HG02759 (cell line): ENCODE measurements at regions not wholly inside any gene's neighbourhood (a gene's known extent, or its start where the extent isn't known, plus 50 kb on each side); places are given as distances from the start of the nearest gene placed in this dataset.
"Not testable (repeated sequence)": the region's sequence is repeated elsewhere in the genome, so short reads cannot be mapped to it uniquely, and the experiment has no call there.

ENCODE experiments used
- ATAC-seq: cut with Tn5 transposase; IDR thresholded peaks from one replicate; pipeline ENCODE4 v1.9.1; 2021; ENCODE audit warnings: mild to moderate bottlenecking, moderate library complexity; ENCODE audit not compliant: unreplicated experiment

- no peak for ATAC-seq
Measured at GRCh38 chr5:109580225-109580624, 109.5 kb upstream of the MAN2A1 start.

- no peak for ATAC-seq
Measured at GRCh38 chr5:109575506-109575905, 114.2 kb upstream of the MAN2A1 start.

GRCh38 chr5:109574985-109575384 lies 114.7 kb upstream of the MAN2A1 start:
- ATAC-seq: no peak

DNA sequence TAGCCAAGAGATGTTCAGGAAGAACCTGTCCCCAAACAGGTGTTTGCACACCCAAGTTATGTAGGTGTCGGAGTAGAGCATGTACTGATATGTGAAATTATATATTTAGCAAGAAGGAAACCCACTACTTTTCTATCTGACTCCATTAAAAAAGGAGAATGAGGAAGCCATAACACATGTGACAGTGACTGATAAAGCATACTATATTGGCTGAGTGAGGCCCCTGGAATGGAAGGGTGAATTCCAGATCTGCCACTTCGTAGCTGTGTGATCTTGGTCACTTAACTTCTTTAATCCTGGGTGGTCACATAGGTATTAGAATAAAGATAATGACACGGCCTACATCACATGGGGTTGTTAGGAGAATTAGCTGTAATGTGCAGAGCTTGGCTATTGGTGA lies 116.0 kb upstream of the MAN2A1 start:
- ATAC-seq: no peak

GRCh38 chr5:109573256-109573655 lies 116.5 kb upstream of the MAN2A1 start:
- no peak for ATAC-seq

GRCh38 chr5:109571785-109572184 lies 117.9 kb upstream of the MAN2A1 start:
- ATAC-seq: no peak

DNA sequence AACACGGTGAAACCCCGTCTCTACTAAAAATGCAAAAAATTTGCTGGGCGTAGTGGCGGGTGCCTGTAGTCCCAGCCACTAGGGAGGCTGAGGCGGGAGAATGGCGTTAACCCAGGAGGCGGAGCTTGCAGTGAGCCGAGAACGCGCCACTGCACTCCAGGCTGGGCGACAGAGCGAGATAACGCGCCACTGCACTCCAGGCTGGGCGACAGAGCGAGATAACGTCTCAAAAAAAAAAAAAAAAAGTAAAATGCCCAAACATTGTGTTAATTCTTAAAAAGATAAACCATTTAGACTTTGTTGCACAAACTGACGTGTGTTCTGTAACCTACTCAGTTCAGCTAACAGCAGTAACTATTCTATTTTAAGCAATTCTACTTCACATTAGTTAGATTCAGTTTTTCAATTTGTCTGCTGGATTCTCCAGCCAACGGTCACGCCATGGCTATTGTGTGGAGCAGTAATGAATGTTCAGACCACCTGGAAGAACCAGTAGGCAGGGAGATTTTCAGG lies 119.3 kb upstream of the MAN2A1 start:
- no peak for ATAC-seq

GRCh38 chr5:109567374-109568044 lies 122.2 kb upstream of the MAN2A1 start:
- no peak for ATAC-seq

DNA sequence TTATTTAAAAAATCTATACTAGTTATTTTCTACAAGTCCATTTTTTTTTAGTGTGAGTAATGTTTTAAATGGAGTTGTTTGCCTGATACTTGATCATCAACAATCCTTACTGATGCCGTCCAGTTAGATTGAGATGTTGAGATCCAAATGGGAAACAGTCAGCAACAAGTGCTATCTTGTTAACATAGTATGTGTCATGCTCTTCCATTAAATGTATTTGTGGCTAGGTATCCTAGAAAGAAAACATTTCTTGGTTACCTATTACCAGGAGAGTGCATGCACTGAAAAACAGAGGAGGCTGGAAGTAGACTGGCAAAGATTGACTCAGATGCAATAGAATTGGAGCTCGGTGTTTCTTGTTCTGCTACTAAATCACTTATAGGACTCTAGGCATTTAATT lies 123.4 kb upstream of the MAN2A1 start:
- ATAC-seq: no peak

DNA sequence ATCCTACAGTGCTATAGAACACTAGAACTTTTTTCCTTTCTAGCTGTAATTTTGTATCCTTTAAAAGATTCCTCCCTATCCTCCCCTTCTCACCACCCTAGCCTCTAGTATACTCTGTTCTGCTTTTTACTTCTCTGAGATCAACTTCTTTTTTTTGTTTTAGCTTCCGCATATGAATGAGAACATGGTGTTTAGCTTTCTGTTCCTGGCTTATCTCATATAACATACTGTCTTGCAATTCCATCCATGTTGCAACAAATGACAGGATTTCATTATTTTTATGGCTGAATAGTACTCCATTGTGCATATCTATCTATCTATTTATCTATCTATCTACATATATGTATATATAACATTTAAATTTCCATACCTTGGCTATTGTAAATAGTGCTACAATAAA lies 126.0 kb upstream of the MAN2A1 start:
- no peak for ATAC-seq

- ATAC-seq: no peak
Measured at GRCh38 chr5:109563189-109563588, 126.5 kb upstream of the MAN2A1 start.

GRCh38 chr5:109562441-109562840 lies 127.3 kb upstream of the MAN2A1 start:
- no peak for ATAC-seq

DNA sequence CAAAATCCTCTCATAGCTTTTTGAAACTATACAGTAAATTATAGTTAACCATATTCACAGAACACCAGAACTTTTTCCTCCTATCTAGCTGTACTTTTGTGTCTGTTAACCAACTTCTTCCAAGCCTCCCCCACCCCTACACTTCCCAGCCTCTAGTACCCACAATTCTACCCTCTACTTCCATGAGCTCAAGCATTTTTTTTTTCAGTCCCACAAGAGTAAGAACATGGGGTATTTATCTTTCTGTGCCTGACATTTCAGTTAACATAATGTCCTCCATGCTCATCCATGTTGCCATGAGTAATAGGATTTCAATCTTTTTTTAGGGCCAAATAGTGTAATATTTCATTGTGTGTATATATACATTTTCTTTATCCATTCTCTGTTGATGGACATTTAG lies 128.3 kb upstream of the MAN2A1 start:
- no peak for ATAC-seq

- no peak for ATAC-seq
Measured at GRCh38 chr5:109560554-109560953, 129.2 kb upstream of the MAN2A1 start.

GRCh38 chr5:109558952-109559351 lies 130.8 kb upstream of the MAN2A1 start:
- no peak for ATAC-seq

DNA sequence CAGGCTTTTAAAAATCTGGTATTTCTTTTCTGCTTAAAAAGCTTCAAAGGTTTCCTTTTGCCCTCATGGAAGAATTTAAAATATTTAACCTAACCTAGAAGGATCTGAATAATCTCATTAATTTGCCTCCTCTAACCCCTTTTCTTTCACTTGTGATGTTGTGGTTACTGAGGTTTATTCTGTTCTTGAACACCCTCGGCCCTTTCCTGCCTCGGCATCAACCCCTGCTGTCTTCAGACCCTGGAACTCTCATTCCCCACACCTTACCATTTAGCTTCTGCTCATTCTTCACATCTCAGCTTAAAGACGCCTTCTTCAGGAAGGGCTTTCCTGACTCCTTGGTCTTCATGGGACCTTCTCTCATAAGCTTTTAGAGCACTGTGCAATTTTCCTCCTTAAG lies 131.4 kb upstream of the MAN2A1 start:
- ATAC-seq: no peak

GRCh38 chr5:109553846-109554245 lies 135.9 kb upstream of the MAN2A1 start:
- ATAC-seq: no peak

DNA sequence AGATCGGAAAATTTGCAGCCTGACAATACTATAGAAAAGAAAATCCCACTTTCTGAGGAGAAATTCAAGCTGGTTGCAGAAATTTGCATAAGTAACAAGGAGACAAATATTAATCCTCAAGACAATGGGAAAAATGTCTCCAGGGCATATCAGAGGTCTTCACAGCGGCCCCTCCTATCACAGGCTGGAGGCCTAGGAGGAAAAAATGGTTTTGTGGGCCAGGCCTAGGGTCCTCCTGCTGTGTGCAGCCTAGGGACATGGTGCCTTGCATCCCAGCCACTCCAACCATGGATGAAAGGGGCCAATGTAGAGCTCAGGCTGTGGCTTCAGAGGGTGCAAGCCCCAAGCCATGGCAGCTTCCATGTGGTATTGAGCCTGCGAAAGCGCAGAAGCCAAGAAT lies 138.5 kb upstream of the MAN2A1 start:
- ATAC-seq: not testable (repeated sequence)

DNA sequence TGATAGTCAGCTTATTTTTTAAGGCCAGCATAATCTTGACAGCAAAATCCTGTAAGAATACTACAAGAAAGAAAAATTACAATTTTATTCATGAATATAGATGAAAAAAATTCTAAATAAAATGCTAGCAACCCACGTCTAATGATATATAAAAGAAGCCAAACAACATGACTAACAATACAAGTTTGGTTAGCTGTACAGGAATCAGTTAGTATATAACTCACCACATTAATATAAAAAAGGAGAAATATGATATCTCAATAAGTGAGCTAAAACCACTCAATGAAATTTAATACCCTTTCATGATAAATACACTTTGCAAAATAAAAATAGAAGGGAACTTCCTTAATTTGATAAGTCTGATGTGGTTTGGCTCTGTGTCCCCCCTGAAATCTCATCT lies 139.7 kb upstream of the MAN2A1 start:
- ATAC-seq: no peak

GRCh38 chr5:109546461-109546860 lies 136.7 kb upstream of the PJA2 start:
- ATAC-seq: no peak

GRCh38 chr5:109544873-109545272 lies 135.1 kb upstream of the PJA2 start:
- not testable (repeated sequence) for ATAC-seq

- ATAC-seq: not testable (repeated sequence)
Measured at GRCh38 chr5:109538692-109539091, 128.9 kb upstream of the PJA2 start.

- ATAC-seq: not testable (repeated sequence)
Measured at GRCh38 chr5:109535090-109535489, 125.3 kb upstream of the PJA2 start.
